ENCODE measurements at regions not wholly inside any gene's neighbourhood (a gene's known extent, or its start where the extent isn't known, plus 50 kb on each side); places are given as distances from the start of the nearest gene placed in this dataset.

GRCh38 chr6:76553256-76553655 is 480.8 kb upstream of the IMPG1 start:
- DNase-seq: no peak

GRCh38 chr6:76552268-76552667 is 479.8 kb upstream of the IMPG1 start:
- no peaks in the 10 kb centered on the region for H3K36me3 ChIP-seq (ENCODE audit: insufficient read depth, low read length)
- ATAC-seq (ENCODE audit: insufficient read depth, low read depth): no peak

More at GRCh38 chr6:76553256-76553655, 480.8 kb upstream of the IMPG1 start:
- H3K27ac ChIP-seq (ENCODE audit: low read length): no peak overlapping the region
- H3K79me2 ChIP-seq (ENCODE audit: insufficient read depth, low read length): no peaks in the 10 kb centered on the region
- no peaks in the 10 kb centered on the region for H4K20me1 ChIP-seq (ENCODE audit: insufficient read depth, low read length)
- no peaks in the 10 kb centered on the region for H3K9me3 ChIP-seq (ENCODE audit: insufficient read depth, low read length, severe bottlenecking)
- H3K9ac ChIP-seq (ENCODE audit: low read depth, low read length): no peak overlapping the region
- no peak overlapping the region for H3K4me3 ChIP-seq (ENCODE audit: low read depth in 1 of 2, low read length in 2 of 2)
- no peak overlapping the region for H2AFZ ChIP-seq (ENCODE audit: low read depth, low read length)
- H3K36me3 ChIP-seq (ENCODE audit: insufficient read depth, low read length): no peaks in the 10 kb centered on the region
- no peak overlapping the region for H3K4me2 ChIP-seq (ENCODE audit: insufficient read depth, low read length)
- no peak for ATAC-seq (ENCODE audit: insufficient read depth, low read depth)
- no peaks in the 10 kb centered on the region for H3K27me3 ChIP-seq (ENCODE audit: insufficient read depth, low read length, poor library complexity)
- no peaks in the 10 kb centered on the region for H3K4me1 ChIP-seq (ENCODE audit: insufficient read depth, low read length)
- no peak for TF ChIP-seq CTCF (IDR thresholded peaks at IDR 0.05; ENCODE audit: borderline replicate concordance, extremely low read depth, low read length, poor library complexity, severe bottlenecking)
- no peak for TF ChIP-seq EZH2 (IDR thresholded peaks at IDR 0.05; ENCODE audit: borderline replicate concordance, low read depth, low read length, severe bottlenecking)

GRCh38 chr6:76533661-76534060 is 461.2 kb upstream of the IMPG1 start:
- Histone ChIP-seq H4K20me1 (ENCODE audit: insufficient read depth, low read length) (no peaks in the 10 kb centered on the region), H3K4me2 (ENCODE audit: insufficient read depth, low read length) (no peak overlapping the region), H2AFZ (ENCODE audit: low read depth, low read length) (no peak overlapping the region), H3K79me2 (ENCODE audit: insufficient read depth, low read length) (no peaks in the 10 kb centered on the region), H3K9me3 (ENCODE audit: insufficient read depth, low read length, severe bottlenecking) (no peaks in the 10 kb centered on the region), H3K4me1 (ENCODE audit: insufficient read depth, low read length) (no peaks in the 10 kb centered on the region), H3K27ac (ENCODE audit: low read length) (no peak overlapping the region), H3K36me3 (ENCODE audit: insufficient read depth, low read length) (no peaks in the 10 kb centered on the region), H3K27me3 (ENCODE audit: insufficient read depth, low read length, poor library complexity) (no peaks in the 10 kb centered on the region), H3K9ac (ENCODE audit: low read depth, low read length) (no peak overlapping the region), H3K4me3 (ENCODE audit: low read depth in 1 of 2, low read length in 2 of 2) (no peak overlapping the region)
- ATAC-seq (ENCODE audit: insufficient read depth, low read depth) (no peak), DNase-seq (no peak)
- TF ChIP-seq CTCF (IDR thresholded peaks at IDR 0.05; ENCODE audit: borderline replicate concordance, extremely low read depth, low read length, poor library complexity, severe bottlenecking) (no peak), EZH2 (IDR thresholded peaks at IDR 0.05; ENCODE audit: borderline replicate concordance, low read depth, low read length, severe bottlenecking) (no peak)

More at GRCh38 chr6:76552268-76552667, 479.8 kb upstream of the IMPG1 start:
- no peak overlapping the region for H2AFZ ChIP-seq (ENCODE audit: low read depth, low read length)
- no peak overlapping the region for H3K9ac ChIP-seq (ENCODE audit: low read depth, low read length)
- H4K20me1 ChIP-seq (ENCODE audit: insufficient read depth, low read length): no peaks in the 10 kb centered on the region
- TF ChIP-seq EZH2 (IDR thresholded peaks at IDR 0.05; ENCODE audit: borderline replicate concordance, low read depth, low read length, severe bottlenecking): no peak
- TF ChIP-seq CTCF (IDR thresholded peaks at IDR 0.05; ENCODE audit: borderline replicate concordance, extremely low read depth, low read length, poor library complexity, severe bottlenecking): no peak
- no peaks in the 10 kb centered on the region for H3K4me1 ChIP-seq (ENCODE audit: insufficient read depth, low read length)
- no peak overlapping the region for H3K27ac ChIP-seq (ENCODE audit: low read length)
- no peaks in the 10 kb centered on the region for H3K9me3 ChIP-seq (ENCODE audit: insufficient read depth, low read length, severe bottlenecking)
- H3K79me2 ChIP-seq (ENCODE audit: insufficient read depth, low read length): no peaks in the 10 kb centered on the region
- no peak overlapping the region for H3K4me2 ChIP-seq (ENCODE audit: insufficient read depth, low read length)
- H3K4me3 ChIP-seq (ENCODE audit: low read depth in 1 of 2, low read length in 2 of 2): no peak overlapping the region
- no peaks in the 10 kb centered on the region for H3K27me3 ChIP-seq (ENCODE audit: insufficient read depth, low read length, poor library complexity)
- no peak for DNase-seq

GRCh38 chr6:76532647-76533046 is 460.2 kb upstream of the IMPG1 start:
- H2AFZ ChIP-seq (ENCODE audit: low read depth, low read length): no peak overlapping the region
- ATAC-seq (ENCODE audit: insufficient read depth, low read depth) (no peak), DNase-seq (no peak)
- H3K4me3 ChIP-seq (ENCODE audit: low read depth in 1 of 2, low read length in 2 of 2): no peak overlapping the region
- no peaks in the 10 kb centered on the region for H3K27me3 ChIP-seq (ENCODE audit: insufficient read depth, low read length, poor library complexity)
- H3K9ac ChIP-seq (ENCODE audit: low read depth, low read length): no peak overlapping the region
- H3K4me2 ChIP-seq (ENCODE audit: insufficient read depth, low read length): no peak overlapping the region
- H3K79me2 ChIP-seq (ENCODE audit: insufficient read depth, low read length): no peaks in the 10 kb centered on the region
- no peaks in the 10 kb centered on the region for H3K9me3 ChIP-seq (ENCODE audit: insufficient read depth, low read length, severe bottlenecking)
- no peak overlapping the region for H3K27ac ChIP-seq (ENCODE audit: low read length)
- H3K36me3 ChIP-seq (ENCODE audit: insufficient read depth, low read length): no peaks in the 10 kb centered on the region
- no peak for TF ChIP-seq CTCF (IDR thresholded peaks at IDR 0.05; ENCODE audit: borderline replicate concordance, extremely low read depth, low read length, poor library complexity, severe bottlenecking)
- no peak for TF ChIP-seq EZH2 (IDR thresholded peaks at IDR 0.05; ENCODE audit: borderline replicate concordance, low read depth, low read length, severe bottlenecking)
- H4K20me1 ChIP-seq (ENCODE audit: insufficient read depth, low read length): no peaks in the 10 kb centered on the region
- H3K4me1 ChIP-seq (ENCODE audit: insufficient read depth, low read length): no peaks in the 10 kb centered on the region

Measured in DND-41 (cell line).